Osteoblast (primary cell): ENCODE measurements at regions not wholly inside any gene's neighbourhood (a gene's known extent, or its start where the extent isn't known, plus 50 kb on each side); places are given as distances from the start of the nearest gene placed in this dataset.

ENCODE experiments used
- DNase-seq: peaks from one replicate; pipeline ENCODE4 v3.0.0; 2011; ENCODE audit warnings: low spot score, mixed read lengths; ENCODE audit not compliant: insufficient read length; ENCODE audit errors: missing footprints
- H2AFZ ChIP-seq: 2 replicates; pipeline ENCODE4 v1.6.0; 2011; ENCODE audit warnings: mild to moderate bottlenecking, low read length
- H3K27ac ChIP-seq: 2 replicates; pipeline ENCODE4 v1.5.1; 2011; ENCODE audit warnings: mild to moderate bottlenecking, low read depth, low read length, moderate library complexity
- H3K27me3 ChIP-seq: 2 replicates; pipeline ENCODE4 v1.6.0; 2012; ENCODE audit warnings: mild to moderate bottlenecking, control low read depth, inconsistent platforms, low read length, moderate library complexity; ENCODE audit not compliant: insufficient read depth
- H3K36me3 ChIP-seq: 2 replicates; pipeline ENCODE4 v1.5.1; 2011; ENCODE audit warnings: mild to moderate bottlenecking, low read length, control low read depth, moderate library complexity; ENCODE audit not compliant: insufficient read depth
- H3K4me1 ChIP-seq: 2 replicates; pipeline ENCODE4 v1.5.1; 2011; ENCODE audit warnings: mild to moderate bottlenecking, low read length, control low read depth, moderate library complexity; ENCODE audit not compliant: insufficient read depth
- H3K4me2 ChIP-seq: 2 replicates; pipeline ENCODE4 v1.6.0; 2011; ENCODE audit warnings: mild to moderate bottlenecking, low read length; ENCODE audit not compliant: insufficient read depth
- H3K4me3 ChIP-seq: fragments of 200-600 bp; sonication (generic); 3 replicates; pipeline ENCODE4 v1.5.1; 2012; ENCODE audit warnings: mild to moderate bottlenecking, low read length, inconsistent platforms; ENCODE audit not compliant: insufficient read depth
- H3K79me2 ChIP-seq: 2 replicates; pipeline ENCODE4 v1.6.0; 2012; ENCODE audit warnings: mild to moderate bottlenecking, low read length, control low read depth, inconsistent platforms; ENCODE audit not compliant: insufficient read depth
- H3K9me3 ChIP-seq: 2 replicates; pipeline ENCODE4 v1.5.1; 2011; ENCODE audit warnings: low read depth, low read length, control low read depth
- H4K20me1 ChIP-seq: 2 replicates; pipeline ENCODE4 v1.6.0; 2012; ENCODE audit warnings: mild to moderate bottlenecking, low read length, control low read depth; ENCODE audit not compliant: insufficient read depth
- CTCF ChIP-seq: IDR thresholded peaks from 2 replicates; pipeline ENCODE4 v1.5.1; 2011; ENCODE audit warnings: mild to moderate bottlenecking, low read depth, low read length, moderate library complexity; ENCODE audit errors: extremely low read depth

GRCh38 chr13:97110936-97111335, 111.2 kb upstream of the MBNL2 start:
- no peak overlapping the region for H2AFZ ChIP-seq
- peaks cover 18% of the 10 kb centered on the region for H3K4me1 ChIP-seq
- peaks cover 3% of the 10 kb centered on the region for H3K27me3 ChIP-seq
- H4K20me1 ChIP-seq = no peaks in the 10 kb centered on the region
- H3K9me3 ChIP-seq = no peaks in the 10 kb centered on the region
- no peak for DNase-seq
- H3K4me3 ChIP-seq = no peak overlapping the region
- no peak for TF ChIP-seq CTCF
- no peaks in the 10 kb centered on the region for H3K36me3 ChIP-seq
- no peaks in the 10 kb centered on the region for H3K79me2 ChIP-seq
- no peak overlapping the region for H3K27ac ChIP-seq
- no peak overlapping the region for H3K4me2 ChIP-seq

GRCh38 chr13:97111756-97112155, 110.4 kb upstream of the MBNL2 start:
- H2AFZ ChIP-seq = no peak overlapping the region
- H3K4me1 ChIP-seq = peaks cover 25% of the 10 kb centered on the region
- DNase-seq = no peak
- H3K9me3 ChIP-seq = no peaks in the 10 kb centered on the region
- H3K4me3 ChIP-seq = no peak overlapping the region
- no peaks in the 10 kb centered on the region for H3K36me3 ChIP-seq
- no peak overlapping the region for H3K4me2 ChIP-seq
- no peak for TF ChIP-seq CTCF
- no peaks in the 10 kb centered on the region for H4K20me1 ChIP-seq
- H3K79me2 ChIP-seq = no peaks in the 10 kb centered on the region
- H3K27me3 ChIP-seq = peaks cover 3% of the 10 kb centered on the region
- no peak overlapping the region for H3K27ac ChIP-seq

GRCh38 chr13:97112446-97113152, 109.5 kb upstream of the MBNL2 start:
- TF ChIP-seq CTCF = no peak
- Histone ChIP-seq H3K4me3 (no peak overlapping the region), H4K20me1 (no peaks in the 10 kb centered on the region), H3K79me2 (no peaks in the 10 kb centered on the region), H3K4me1 (peaks cover 26% of the 10 kb centered on the region), H3K9me3 (no peaks in the 10 kb centered on the region), H3K36me3 (no peaks in the 10 kb centered on the region), H2AFZ (no peak overlapping the region), H3K27me3 (peaks cover 3% of the 10 kb centered on the region), H3K27ac (no peak overlapping the region), H3K4me2 (no peak overlapping the region)
- no peak for DNase-seq

GRCh38 chr13:97113231-97114001, 108.7 kb upstream of the MBNL2 start:
- Histone ChIP-seq H3K27me3 (peaks cover 3% of the 10 kb centered on the region), H3K4me1 (peaks cover 26% of the 10 kb centered on the region), H3K36me3 (no peaks in the 10 kb centered on the region), H3K79me2 (no peaks in the 10 kb centered on the region), H3K9me3 (no peaks in the 10 kb centered on the region), H2AFZ (no peak overlapping the region), H3K4me3 (no peak overlapping the region), H3K4me2 (no peak overlapping the region), H4K20me1 (no peaks in the 10 kb centered on the region), H3K27ac (no peak overlapping the region)
- TF ChIP-seq CTCF = no peak
- no peak for DNase-seq
